Left lung (tissue), 4 donors: ENCODE measurements at regions not wholly inside any gene's neighbourhood (a gene's known extent, or its start where the extent isn't known, plus 50 kb on each side); places are given as distances from the start of the nearest gene placed in this dataset.

Experiments
- ATAC-seq: fragments of 200-7000 bp; cut with Tn5 transposase; one replicate; pipeline ENCODE4 v1.9.1; 2020; ENCODE audit warnings: moderate library complexity
- DNase-seq, 4 donors: peaks; one replicate each; pipeline ENCODE4 v3.0.0-alpha.2; 2013 to 2020
- H3K27ac ChIP-seq, 2 donors: fragments of 200-600 bp; sonication (generic) in 1 of 2; one replicate each; pipeline versions ENCODE4 v1.5.0 to v1.8.0; 2020 to 2021
- H3K27me3 ChIP-seq, 2 donors: fragments of 200-600 bp; sonication (generic) in 1 of 2; one replicate each; pipeline versions ENCODE4 v1.5.0 to v1.8.0; 2020 to 2021
- H3K36me3 ChIP-seq, 2 donors: fragments of 200-600 bp; sonication (generic) in 1 of 2; one replicate each; pipeline versions ENCODE4 v1.5.0 to v1.8.0; 2020 to 2021
- H3K4me1 ChIP-seq, 2 donors: fragments of 200-600 bp; one replicate each; pipeline ENCODE4 v1.8.0; 2021
- H3K4me3 ChIP-seq, 2 donors: fragments of 200-600 bp; sonication (generic) in 1 of 2; one replicate each; pipeline versions ENCODE4 v1.5.0 to v1.8.0; 2020 to 2021; ENCODE audit warnings: mild to moderate bottlenecking in 1 of 2
- H3K9me3 ChIP-seq, 2 donors: fragments of 200-600 bp; sonication (generic) in 1 of 2; one replicate each; pipeline versions ENCODE4 v1.5.0 to v1.8.0; 2020 to 2021
- CTCF ChIP-seq, 2 donors: fragments of 200-600 bp; sonication (generic) in 1 of 2; IDR thresholded peaks; one replicate each; pipeline versions ENCODE4 v1.5.0 to v1.8.0; 2021; ENCODE audit warnings: antibody characterized with exemption in 2 of 2
- intact Hi-C, 2 donors: fragments of 100-400 bp; cut with DNase I; formaldehyde crosslinking; loops; one replicate each; pipeline versions ENCODE4 v1.11.2 to v1.14.2; 2022
- donor health status: DM: no; HTN: yes; CAD: no.
- donor health status: DM: no; HTN: no; CAD: no.

- no peak overlapping the region for H3K27ac ChIP-seq
- no peak overlapping the region for H3K4me3 ChIP-seq
- ATAC-seq (no peak), DNase-seq (no peak)
- H3K4me1 ChIP-seq: no peaks in the 10 kb centered on the region
- H3K36me3 ChIP-seq: no peaks in the 10 kb centered on the region
- TF ChIP-seq CTCF (IDR thresholded peaks at IDR 0.05): no peak
- no peaks in the 10 kb centered on the region for H3K9me3 ChIP-seq
- H3K27me3 ChIP-seq: peaks cover 0 to 7% of the 10 kb centered on the region in 2 donors
- intact Hi-C loops: no loop called here
Observed at GRCh38 chr3:154003649-154004048, 117.5 kb upstream of the ARHGEF26 start.

DNA sequence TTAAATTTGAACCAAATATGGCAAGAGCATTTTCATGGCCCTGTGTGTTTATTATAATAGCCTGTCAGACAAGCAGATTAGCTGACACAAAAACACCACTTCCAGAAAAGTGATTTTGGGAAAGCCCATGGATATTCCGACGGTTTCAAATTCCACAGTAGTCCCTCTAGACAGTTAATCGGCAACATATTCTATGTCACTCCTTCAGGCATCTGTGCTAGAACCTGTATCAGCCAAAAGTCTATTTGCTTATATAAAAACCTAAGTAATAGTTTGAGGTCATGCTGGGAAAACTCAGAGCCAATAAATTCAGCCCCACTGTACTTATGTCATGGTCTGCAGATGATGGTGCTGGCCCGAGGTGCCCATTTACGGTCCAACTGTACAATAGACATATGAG is 110.2 kb upstream of the ARHGEF26 start:
- no peak for ATAC-seq

DNA sequence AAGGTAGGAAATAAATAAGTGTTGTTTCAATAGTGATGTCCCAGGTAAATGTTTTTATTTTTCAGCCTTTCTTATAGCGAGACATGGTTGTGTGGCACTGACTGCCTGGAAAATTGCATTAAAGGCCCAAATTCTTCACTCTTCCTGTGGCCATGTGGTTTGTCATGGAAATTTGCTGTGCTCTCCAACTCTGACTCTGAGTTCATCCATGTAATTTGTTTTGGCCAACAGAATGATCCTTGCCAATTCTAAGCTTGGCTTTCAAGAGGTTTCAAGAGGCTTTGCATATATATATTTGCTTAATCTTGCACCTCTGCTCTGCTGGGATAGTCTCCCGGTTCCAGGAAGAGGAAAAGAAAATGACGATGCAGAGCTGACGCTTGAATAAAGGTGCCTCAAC is 107.5 kb upstream of the ARHGEF26 start:
- Histone ChIP-seq H3K9me3 (no peaks in the 10 kb centered on the region), H3K36me3 (no peaks in the 10 kb centered on the region), H3K4me1 (no peaks in the 10 kb centered on the region), H3K27ac (no peak overlapping the region), H3K4me3 (no peak overlapping the region), H3K27me3 (no peaks in the 10 kb centered on the region)
- no peak for TF ChIP-seq CTCF (IDR thresholded peaks at IDR 0.05)
- ATAC-seq: no peak
- DNase-seq: no peak
- intact Hi-C loops: no loop called here

More for the DNA sequence above, 110.2 kb upstream of the ARHGEF26 start:
- Histone ChIP-seq H3K27me3 (no peaks in the 10 kb centered on the region), H3K4me1 (no peaks in the 10 kb centered on the region), H3K9me3 (no peaks in the 10 kb centered on the region), H3K36me3 (no peaks in the 10 kb centered on the region), H3K4me3 (no peak overlapping the region), H3K27ac (no peak overlapping the region)
- no peak for TF ChIP-seq CTCF (IDR thresholded peaks at IDR 0.05)
- no peak for DNase-seq
- intact Hi-C loops: no loop called here

DNA sequence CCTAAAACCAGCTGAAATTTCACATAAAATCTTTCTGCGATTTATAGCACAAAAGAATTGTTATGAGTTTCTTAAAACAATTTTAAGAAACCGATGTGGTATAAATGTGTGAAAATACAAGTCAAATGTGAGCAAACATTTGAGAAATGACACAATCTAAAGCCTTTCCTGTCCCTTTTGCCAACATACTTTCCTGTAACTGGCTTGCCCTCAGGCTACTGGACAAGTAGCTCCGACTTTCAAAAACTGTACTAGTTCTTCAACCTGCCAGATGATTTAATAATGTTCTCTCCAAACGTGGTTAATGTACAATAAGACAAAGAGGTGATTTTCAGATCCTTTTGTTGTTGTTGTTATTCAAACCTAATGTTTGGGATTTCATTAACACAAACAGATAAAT is 105.9 kb upstream of the ARHGEF26 start:
- DNase-seq (no peak), ATAC-seq (no peak)
- Histone ChIP-seq H3K4me3 (no peak overlapping the region), H3K27me3 (no peaks in the 10 kb centered on the region), H3K9me3 (no peaks in the 10 kb centered on the region), H3K36me3 (no peaks in the 10 kb centered on the region), H3K27ac (no peak overlapping the region), H3K4me1 (no peaks in the 10 kb centered on the region)
- intact Hi-C loops: no loop called here
- no peak for TF ChIP-seq CTCF (IDR thresholded peaks at IDR 0.05)

DNA sequence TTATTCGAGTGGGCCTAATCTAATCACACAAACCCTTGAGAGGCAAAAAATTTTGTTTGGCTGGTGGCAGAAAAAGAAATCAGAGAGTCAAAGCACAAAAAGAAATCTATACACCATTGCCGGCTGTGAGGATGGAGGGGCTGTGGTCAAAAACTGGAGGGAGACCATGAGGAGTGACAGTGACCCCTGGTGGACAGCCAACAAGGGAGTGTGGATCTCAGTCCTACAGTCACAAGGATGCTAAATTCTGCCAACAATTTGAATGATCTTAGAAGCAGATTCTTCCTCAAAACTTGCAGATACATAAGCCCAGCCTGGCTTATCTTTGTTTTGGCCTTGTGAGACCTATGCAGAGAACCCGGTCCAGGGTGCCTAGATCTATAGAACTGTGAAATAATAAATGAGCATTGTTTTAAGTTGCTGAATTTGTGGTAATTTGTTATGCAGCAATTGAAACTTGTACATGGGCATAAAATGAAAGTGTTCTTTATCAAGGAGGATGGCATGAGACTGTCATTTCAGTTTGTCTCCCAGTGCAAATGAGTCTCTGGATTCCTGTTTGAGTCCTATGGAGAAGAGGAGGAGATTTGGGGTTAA is 103.0 kb upstream of the ARHGEF26 start:
- DNase-seq: peak in 1 of 4 donors; percentile 14
- TF ChIP-seq CTCF (IDR thresholded peaks at IDR 0.05): peak in 1 of 2 donors; percentile 21
- Histone ChIP-seq H3K27me3 (no peaks in the 10 kb centered on the region), H3K4me1 (no peaks in the 10 kb centered on the region), H3K9me3 (no peaks in the 10 kb centered on the region), H3K27ac (no peak overlapping the region), H3K36me3 (no peaks in the 10 kb centered on the region), H3K4me3 (no peak overlapping the region)
- ATAC-seq: no peak
- intact Hi-C loops: no loop called here
